Thyroid gland (tissue), 4 donors: ENCODE measurements at regions not wholly inside any gene's neighbourhood (a gene's known extent, or its start where the extent isn't known, plus 50 kb on each side); places are given as distances from the start of the nearest gene placed in this dataset.

Experiments used
- CTCF ChIP-seq, 6 experiments: fragments of 200-600 bp in 3 of 6; fragments of 450-650 bp in 3 of 6; sonication (generic) in 3 of 6; IDR thresholded peaks; one replicate each; pipeline ENCODE4 v1.5.1; 2016 to 2019; ENCODE audit warnings: antibody characterized with exemption in 6 of 6, mild to moderate bottlenecking in 2 of 6, inconsistent platforms in 1 of 6, moderate library complexity in 1 of 6
- POLR2A ChIP-seq, 2 donors: fragments of 450-650 bp; IDR thresholded peaks; one replicate each; pipeline ENCODE4 v1.6.1; 2017; ENCODE audit warnings: antibody characterized with exemption in 2 of 2, mild to moderate bottlenecking in 2 of 2, moderate library complexity in 1 of 2

GRCh38 chr5:56625541-56625940 is 189.8 kb upstream of the MAP3K1 start:
- no peak for TF ChIP-seq POLR2A (IDR thresholded peaks at IDR 0.05)
- TF ChIP-seq CTCF (IDR thresholded peaks at IDR 0.05) = no peak
